H1 (cell line): ENCODE measurements at regions not wholly inside any gene's neighbourhood (a gene's known extent, or its start where the extent isn't known, plus 50 kb on each side); places are given as distances from the start of the nearest gene placed in this dataset.

Experiments
- CEBPB ChIP-seq: IDR thresholded peaks from 2 replicates; pipeline ENCODE4 v1.6.1; 2012; ENCODE audit warnings: low read depth, low read length
- EGR1 ChIP-seq: IDR thresholded peaks from 2 replicates; pipeline ENCODE4 v1.6.1; 2011; ENCODE audit warnings: low read depth, low read length, borderline replicate concordance
- EP300 ChIP-seq, 2 experiments: IDR thresholded peaks; 1 replicate in 1 of 2; 2 replicates in 1 of 2; pipeline ENCODE4 v1.6.1; 2011 to 2012; ENCODE audit warnings: low read depth in 2 of 2, low read length in 2 of 2, mild to moderate bottlenecking in 2 of 2, borderline replicate concordance in 1 of 2, inconsistent platforms in 1 of 2, moderate library complexity in 1 of 2
- EZH2 ChIP-seq: fragments of 200-600 bp; sonication (generic); IDR thresholded peaks from 2 replicates; pipeline ENCODE4 v1.7.1; 2012; ENCODE audit warnings: low read depth, mild to moderate bottlenecking, moderate library complexity, low read length, inconsistent platforms; ENCODE audit not compliant: severe bottlenecking
- POLR2AphosphoS5 ChIP-seq: IDR thresholded peaks from 2 replicates; pipeline ENCODE4 v1.6.1; 2011; ENCODE audit warnings: low read depth, low read length
- SP2 ChIP-seq: IDR thresholded peaks from 2 replicates; pipeline ENCODE4 v1.6.1; 2012; ENCODE audit warnings: mild to moderate bottlenecking, low read length, inconsistent platforms
- TBP ChIP-seq: IDR thresholded peaks from 2 replicates; pipeline ENCODE4 v1.6.1; 2011; ENCODE audit warnings: low read depth, low read length, improper control_type of control experiment
- YY1 ChIP-seq: IDR thresholded peaks from 2 replicates; pipeline ENCODE4 v1.6.1; 2011; ENCODE audit warnings: low read depth, mild to moderate bottlenecking, low read length
- TF ChIP-seq, protein P1 (sequence below), 3 experiments: IDR thresholded peaks; 1 replicate in 2 of 3; 2 replicates in 1 of 3; pipeline versions ENCODE4 v1.5.1 to v1.6.1; 2011; ENCODE audit warnings: low read length in 3 of 3, mild to moderate bottlenecking in 3 of 3, inconsistent platforms in 2 of 3, low read depth in 1 of 3, moderate library complexity in 1 of 3; ENCODE audit not compliant: insufficient read depth in 1 of 3; ENCODE audit errors: control extremely low read depth in 1 of 3
- TF ChIP-seq, protein P2 (sequence below): IDR thresholded peaks from 2 replicates; pipeline ENCODE4 v1.6.1; 2011; ENCODE audit warnings: low read length, improper control_type of control experiment
- TF ChIP-seq, protein P3 (sequence below): IDR thresholded peaks from 2 replicates; pipeline ENCODE4 v1.6.1; 2012; ENCODE audit warnings: inconsistent platforms

DNA sequence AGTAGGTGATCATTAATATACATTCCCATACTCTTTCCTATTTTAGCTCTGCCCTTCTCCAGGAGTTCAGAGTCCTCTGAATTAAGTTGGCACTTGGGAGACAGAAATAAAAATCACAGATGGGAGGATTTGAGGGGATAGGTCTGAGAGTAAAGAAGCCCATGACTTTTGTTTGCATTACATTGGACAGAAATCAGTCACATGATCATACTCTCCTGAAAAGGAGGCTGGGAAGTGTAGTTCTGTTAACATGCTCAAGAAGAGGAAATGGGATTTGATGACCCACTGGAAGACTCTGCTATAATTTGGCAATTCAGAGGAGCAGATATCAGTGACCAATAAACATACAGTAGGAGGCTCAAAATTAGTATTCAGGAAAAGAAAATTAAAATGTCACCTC, 674.9 kb upstream of the C16orf82 start:
- no peak for TF ChIP-seq EGR1
- TF ChIP-seq EZH2, result no peak
- TF ChIP-seq, protein P1, sequence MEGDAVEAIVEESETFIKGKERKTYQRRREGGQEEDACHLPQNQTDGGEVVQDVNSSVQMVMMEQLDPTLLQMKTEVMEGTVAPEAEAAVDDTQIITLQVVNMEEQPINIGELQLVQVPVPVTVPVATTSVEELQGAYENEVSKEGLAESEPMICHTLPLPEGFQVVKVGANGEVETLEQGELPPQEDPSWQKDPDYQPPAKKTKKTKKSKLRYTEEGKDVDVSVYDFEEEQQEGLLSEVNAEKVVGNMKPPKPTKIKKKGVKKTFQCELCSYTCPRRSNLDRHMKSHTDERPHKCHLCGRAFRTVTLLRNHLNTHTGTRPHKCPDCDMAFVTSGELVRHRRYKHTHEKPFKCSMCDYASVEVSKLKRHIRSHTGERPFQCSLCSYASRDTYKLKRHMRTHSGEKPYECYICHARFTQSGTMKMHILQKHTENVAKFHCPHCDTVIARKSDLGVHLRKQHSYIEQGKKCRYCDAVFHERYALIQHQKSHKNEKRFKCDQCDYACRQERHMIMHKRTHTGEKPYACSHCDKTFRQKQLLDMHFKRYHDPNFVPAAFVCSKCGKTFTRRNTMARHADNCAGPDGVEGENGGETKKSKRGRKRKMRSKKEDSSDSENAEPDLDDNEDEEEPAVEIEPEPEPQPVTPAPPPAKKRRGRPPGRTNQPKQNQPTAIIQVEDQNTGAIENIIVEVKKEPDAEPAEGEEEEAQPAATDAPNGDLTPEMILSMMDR (IDR thresholded peaks at IDR 0.05; ENCODE audit: control extremely low read depth in 1 of 3, insufficient read depth in 1 of 3, low read depth in 1 of 3, low read length in 3 of 3), result no peak
- no peak for TF ChIP-seq EP300 (IDR thresholded peaks at IDR 0.05; ENCODE audit: borderline replicate concordance in 1 of 2, low read depth in 2 of 2, low read length in 2 of 2)
- TF ChIP-seq, protein P2, sequence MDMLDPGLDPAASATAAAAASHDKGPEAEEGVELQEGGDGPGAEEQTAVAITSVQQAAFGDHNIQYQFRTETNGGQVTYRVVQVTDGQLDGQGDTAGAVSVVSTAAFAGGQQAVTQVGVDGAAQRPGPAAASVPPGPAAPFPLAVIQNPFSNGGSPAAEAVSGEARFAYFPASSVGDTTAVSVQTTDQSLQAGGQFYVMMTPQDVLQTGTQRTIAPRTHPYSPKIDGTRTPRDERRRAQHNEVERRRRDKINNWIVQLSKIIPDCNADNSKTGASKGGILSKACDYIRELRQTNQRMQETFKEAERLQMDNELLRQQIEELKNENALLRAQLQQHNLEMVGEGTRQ, result peak; percentile 69
- no peak for TF ChIP-seq YY1
- TF ChIP-seq CEBPB, result no peak
- no peak for TF ChIP-seq POLR2AphosphoS5
- TF ChIP-seq, protein P3, sequence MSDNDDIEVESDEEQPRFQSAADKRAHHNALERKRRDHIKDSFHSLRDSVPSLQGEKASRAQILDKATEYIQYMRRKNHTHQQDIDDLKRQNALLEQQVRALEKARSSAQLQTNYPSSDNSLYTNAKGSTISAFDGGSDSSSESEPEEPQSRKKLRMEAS, result no peak
- TF ChIP-seq TBP, result no peak
- no peak for TF ChIP-seq SP2
